ENCODE measurements at regions not wholly inside any gene's neighbourhood (a gene's known extent, or its start where the extent isn't known, plus 50 kb on each side); places are given as distances from the start of the nearest gene placed in this dataset.

DNA sequence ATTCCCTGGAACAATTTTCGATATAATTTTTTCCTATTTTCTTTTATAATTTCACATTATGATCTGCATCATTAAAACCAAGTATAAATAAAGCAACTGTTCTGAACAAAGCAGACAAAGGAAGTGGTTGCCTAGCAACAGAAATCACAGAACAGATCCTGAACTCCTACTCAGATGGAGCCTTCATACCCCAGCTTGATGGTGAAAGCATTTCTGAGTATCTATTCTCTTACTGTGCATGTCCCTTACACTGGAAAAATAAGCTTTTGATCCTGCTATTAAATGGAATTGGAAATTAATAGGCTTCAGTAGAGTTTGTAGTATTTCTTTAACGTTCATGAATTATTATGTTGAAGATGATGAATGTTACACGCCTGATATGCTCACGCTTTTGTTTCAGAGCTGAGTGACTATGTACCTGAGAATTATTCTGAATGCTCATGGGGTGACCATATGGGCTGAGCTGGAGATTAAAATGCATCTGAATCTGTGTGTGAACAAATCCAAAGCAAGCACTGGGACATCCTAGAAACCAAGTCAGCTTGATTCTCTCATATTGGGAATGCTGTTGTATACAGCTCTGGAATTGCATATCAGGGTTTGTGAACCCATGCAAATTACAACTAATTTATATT is 254.0 kb downstream of the KCNJ3 start:
- TF ChIP-seq POLR2AphosphoS5 (IDR thresholded peaks at IDR 0.05; ENCODE audit: borderline replicate concordance, low read depth, low read length) (no peak), EZH2 (IDR thresholded peaks at IDR 0.05) (no peak)
